ENCODE measurements at regions not wholly inside any gene's neighbourhood (a gene's known extent, or its start where the extent isn't known, plus 50 kb on each side); places are given as distances from the start of the nearest gene placed in this dataset.

GRCh38 chr16:62450291-62450690 is 414.1 kb upstream of the CDH8 start:
- no peak overlapping the region for H3K4me3 ChIP-seq (ENCODE audit: low read depth, low read length)
- DNase-seq (ENCODE audit: low read depth): no peak
- no peak for TF ChIP-seq CTCF (conservative IDR thresholded peaks at IDR 0.05; ENCODE audit: low read depth, low read length)

GRCh38 chr16:62445909-62446308 is 409.7 kb upstream of the CDH8 start:
- no peak for DNase-seq (ENCODE audit: low read depth)
- no peak overlapping the region for H3K4me3 ChIP-seq (ENCODE audit: low read depth, low read length)
- no peak for TF ChIP-seq CTCF (conservative IDR thresholded peaks at IDR 0.05; ENCODE audit: low read depth, low read length)

DNA sequence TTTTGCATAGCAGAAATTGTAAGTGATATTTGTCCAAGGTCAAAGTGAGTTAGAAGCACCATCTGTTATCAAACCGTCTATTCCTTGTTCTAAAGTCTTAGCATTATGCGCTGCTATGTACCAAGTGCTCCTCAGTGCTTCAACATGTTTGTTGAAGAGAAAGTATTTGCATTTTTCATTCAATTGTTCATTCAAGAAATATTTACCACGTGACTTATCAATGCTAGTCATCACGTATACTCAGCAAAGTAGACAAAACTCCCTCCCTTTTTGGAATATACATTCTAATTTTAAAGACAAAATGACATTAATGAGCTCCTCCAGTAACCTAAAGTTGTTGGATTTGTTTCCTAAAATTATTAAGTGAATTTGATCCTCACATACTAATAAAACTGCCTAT is 388.0 kb upstream of the CDH8 start:
- TF ChIP-seq CTCF (conservative IDR thresholded peaks at IDR 0.05; ENCODE audit: low read depth, low read length): no peak
- DNase-seq (ENCODE audit: low read depth): no peak
- no peak overlapping the region for H3K4me3 ChIP-seq (ENCODE audit: low read depth, low read length)

GRCh38 chr16:62408760-62409159 is 372.5 kb upstream of the CDH8 start:
- H3K4me3 ChIP-seq (ENCODE audit: low read depth, low read length): no peak overlapping the region
- TF ChIP-seq CTCF (conservative IDR thresholded peaks at IDR 0.05; ENCODE audit: low read depth, low read length): no peak
- no peak for DNase-seq (ENCODE audit: low read depth)

DNA sequence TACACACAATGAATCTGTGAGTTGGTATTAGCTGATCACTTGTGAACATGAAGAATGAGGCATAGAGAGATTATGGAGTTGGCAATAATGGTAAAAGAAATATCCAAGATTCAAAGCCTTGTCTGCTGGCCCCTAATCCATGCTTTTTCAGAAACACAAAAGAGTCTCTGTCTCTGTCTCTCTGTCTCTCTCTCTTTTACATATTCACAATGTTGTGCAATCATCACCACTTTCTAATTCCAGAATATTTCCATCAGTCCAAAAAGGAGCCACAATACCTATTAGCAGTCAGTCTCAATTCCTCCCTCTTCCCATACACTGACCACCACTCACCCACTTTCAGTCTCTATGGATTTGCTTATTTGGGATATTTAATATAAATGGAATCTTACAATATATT is 370.1 kb upstream of the CDH8 start:
- no peak for TF ChIP-seq CTCF (conservative IDR thresholded peaks at IDR 0.05; ENCODE audit: low read depth, low read length)
- no peak for DNase-seq (ENCODE audit: low read depth)
- H3K4me3 ChIP-seq (ENCODE audit: low read depth, low read length): no peak overlapping the region

- TF ChIP-seq CTCF (conservative IDR thresholded peaks at IDR 0.05; ENCODE audit: low read depth, low read length): no peak
- H3K4me3 ChIP-seq (ENCODE audit: low read depth, low read length): no peak overlapping the region
- no peak for DNase-seq (ENCODE audit: low read depth)
Measured at GRCh38 chr16:62404842-62405611, 368.8 kb upstream of the CDH8 start.

DNA sequence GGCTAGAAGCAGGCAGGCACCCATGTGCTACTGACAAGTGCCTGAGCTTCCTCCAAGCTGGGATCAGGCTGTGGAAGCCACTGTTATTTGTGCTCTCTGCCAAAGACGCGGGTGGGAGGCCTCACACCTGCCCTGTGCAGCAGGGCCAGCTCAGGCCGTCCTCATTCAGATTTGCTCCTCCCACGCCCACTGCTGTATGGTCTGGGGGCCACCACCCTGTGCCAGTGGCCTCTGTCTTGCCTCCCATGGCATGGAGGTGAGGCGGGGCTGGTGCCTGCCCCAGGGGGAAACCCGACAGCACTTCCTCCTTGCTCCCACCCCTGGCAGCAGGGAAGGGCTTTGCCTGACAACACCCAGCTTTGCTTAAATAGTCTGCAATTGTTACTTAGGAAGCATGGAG is 356.5 kb upstream of the CDH8 start:
- no peak overlapping the region for H3K4me3 ChIP-seq (ENCODE audit: low read depth, low read length)
- TF ChIP-seq CTCF (conservative IDR thresholded peaks at IDR 0.05; ENCODE audit: low read depth, low read length): no peak
- no peak for DNase-seq (ENCODE audit: low read depth)
